Body of pancreas (tissue), 4 donors: ENCODE measurements at regions not wholly inside any gene's neighbourhood (a gene's known extent, or its start where the extent isn't known, plus 50 kb on each side); places are given as distances from the start of the nearest gene placed in this dataset.

Source experiments
- ATAC-seq: fragments of 150-250 bp; one replicate; pipeline ENCODE4 v1.9.1; 2016
- DNase-seq, 4 donors: peaks; one replicate each; pipeline ENCODE4 v3.0.0-alpha.2; 2019
- H3K27ac ChIP-seq, 4 donors: fragments of 200-600 bp; sonication (generic); 1 replicate in 3 of 4; 2 replicates in 1 of 4; pipeline versions ENCODE4 v1.5.1 to v1.6.1; 2016 to 2019; ENCODE audit warnings: mild to moderate bottlenecking in 1 of 4, mixed read lengths in 1 of 4, moderate library complexity in 1 of 4
- H3K27me3 ChIP-seq, 2 donors: fragments of 200-600 bp; sonication (generic); one replicate each; pipeline ENCODE4 v1.6.0; 2016; ENCODE audit warnings: mild to moderate bottlenecking in 1 of 2
- H3K36me3 ChIP-seq, 2 donors: fragments of 200-600 bp; sonication (generic); replicated peaks in 1 of 2; 2 replicates each; pipeline ENCODE4 v1.5.1; 2016; ENCODE audit warnings: low read depth in 2 of 2; ENCODE audit not compliant: insufficient read depth in 1 of 2
- H3K4me1 ChIP-seq: fragments of 200-600 bp; sonication (generic); one replicate; pipeline ENCODE4 v1.6.0; 2016
- H3K4me3 ChIP-seq, 2 donors: fragments of 200-600 bp; sonication (generic); 1 replicate in 1 of 2; 2 replicates in 1 of 2; pipeline ENCODE4 v1.5.1; 2016 to 2019
- H3K9me3 ChIP-seq, 3 donors: fragments of 200-600 bp; sonication (generic); 1 replicate in 2 of 3; 2 replicates in 1 of 3; pipeline ENCODE4 v1.5.1; 2016
- CTCF ChIP-seq, 7 experiments: fragments of 450-650 bp in 4 of 7; fragments of 200-600 bp in 3 of 7; sonication (generic) in 3 of 7; IDR thresholded peaks; one replicate each; pipeline ENCODE4 v1.5.1; 2016 to 2019; ENCODE audit warnings: antibody characterized with exemption in 7 of 7
- POLR2A ChIP-seq, 3 donors: fragments of 450-650 bp; IDR thresholded peaks; one replicate each; pipeline ENCODE4 v1.6.1; 2016; ENCODE audit warnings: antibody characterized with exemption in 3 of 3, mild to moderate bottlenecking in 2 of 3
- WGBS, 2 donors: methylation state at CpG; one replicate each; pipeline ENCODE4 v1.1.5; 2017; 5-methylcytosine and 5-hydroxymethylcytosine counted together
- intact Hi-C: fragments of 100-400 bp; cut with DNase I; formaldehyde crosslinking; loops from one replicate; pipeline ENCODE4 v1.15.1; 2023

DNA sequence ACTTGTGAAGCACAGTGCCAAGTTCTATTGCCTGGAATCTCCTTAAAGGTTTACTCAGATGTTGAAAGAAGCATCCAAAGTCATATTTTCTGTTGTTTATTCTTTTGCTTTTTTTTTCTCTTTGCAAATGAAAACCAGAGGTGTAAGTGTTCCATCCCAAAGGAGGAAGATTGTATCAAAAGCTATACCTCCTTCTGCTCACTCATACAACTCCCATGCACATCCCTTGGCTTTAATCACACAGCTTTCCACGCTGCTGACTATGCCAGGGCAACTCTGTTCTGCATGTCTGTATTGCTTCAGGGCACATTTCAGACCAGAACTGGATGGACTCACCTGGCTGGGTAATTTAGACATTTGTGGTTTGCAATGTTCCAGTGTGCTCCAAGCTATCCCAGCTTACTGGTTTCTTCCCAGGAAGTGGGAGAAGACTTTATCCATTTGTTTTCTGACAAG is 399.6 kb upstream of the TBL1XR1 start:
- ATAC-seq (no peak), DNase-seq (no peak)
- H3K36me3 ChIP-seq = no peaks in the 10 kb centered on the region
- H3K27me3 ChIP-seq = no peaks in the 10 kb centered on the region
- no peaks in the 10 kb centered on the region for H3K9me3 ChIP-seq
- 94 to 95% methylated on average over 1 of the region's 1 CpG for WGBS, 2 donors
- TF ChIP-seq CTCF (IDR thresholded peaks at IDR 0.05) (no peak), POLR2A (IDR thresholded peaks at IDR 0.05) (no peak)
- no peak overlapping the region for H3K4me3 ChIP-seq
- intact Hi-C loops = no loop called here
- H3K4me1 ChIP-seq = peaks cover 69% of the 10 kb centered on the region
- peak overlapping the region in 2 of 4 donors; percentile 48 to 65 for H3K27ac ChIP-seq

- TF ChIP-seq CTCF (IDR thresholded peaks at IDR 0.05) = no peak
- TF ChIP-seq POLR2A (IDR thresholded peaks at IDR 0.05) = no peak
- 48 to 52% methylated on average over 10 of the region's 10 CpGs for WGBS, 2 donors
- H3K27ac ChIP-seq = peak overlapping the region in 2 of 4 donors; percentile 48 to 65
- ATAC-seq (peak; percentile 11), DNase-seq (peak in 2 of 4 donors; percentile 30 to 53)
- intact Hi-C loops = no loop called here
- no peak overlapping the region for H3K4me3 ChIP-seq
- no peaks in the 10 kb centered on the region for H3K36me3 ChIP-seq
- H3K4me1 ChIP-seq = peaks cover 69% of the 10 kb centered on the region
- H3K27me3 ChIP-seq = no peaks in the 10 kb centered on the region
- no peaks in the 10 kb centered on the region for H3K9me3 ChIP-seq
Measured at GRCh38 chr3:177597311-177598096, 400.2 kb upstream of the TBL1XR1 start.

GRCh38 chr3:177598097-177598833 is 401.0 kb upstream of the TBL1XR1 start:
- TF ChIP-seq POLR2A (IDR thresholded peaks at IDR 0.05) (no peak), CTCF (IDR thresholded peaks at IDR 0.05) (no peak)
- intact Hi-C loops = no loop called here
- WGBS, 2 donors = 68 to 70% methylated on average over 4 of the region's 4 CpGs
- DNase-seq (no peak), ATAC-seq (no peak)
- H3K4me1 ChIP-seq = peaks cover 72% of the 10 kb centered on the region
- H3K4me3 ChIP-seq = no peak overlapping the region
- H3K36me3 ChIP-seq = no peaks in the 10 kb centered on the region
- H3K27me3 ChIP-seq = no peaks in the 10 kb centered on the region
- no peaks in the 10 kb centered on the region for H3K9me3 ChIP-seq
- H3K27ac ChIP-seq = peak overlapping the region in 2 of 4 donors; percentile 48 to 65

GRCh38 chr3:177599326-177599725 is 402.0 kb upstream of the TBL1XR1 start:
- Histone ChIP-seq H3K27ac (no peak overlapping the region), H3K27me3 (no peaks in the 10 kb centered on the region), H3K4me3 (no peak overlapping the region), H3K36me3 (no peaks in the 10 kb centered on the region), H3K4me1 (peaks cover 72% of the 10 kb centered on the region), H3K9me3 (no peaks in the 10 kb centered on the region)
- ATAC-seq (no peak), DNase-seq (no peak)
- TF ChIP-seq POLR2A (IDR thresholded peaks at IDR 0.05) = no peak
- TF ChIP-seq CTCF (IDR thresholded peaks at IDR 0.05) = no peak
- intact Hi-C loops = no loop called here
- 57 to 81% methylated on average over 2 of the region's 2 CpGs for WGBS, 2 donors
